DMS 273 (cell line): ENCODE measurements at regions not wholly inside any gene's neighbourhood (a gene's known extent, or its start where the extent isn't known, plus 50 kb on each side); places are given as distances from the start of the nearest gene placed in this dataset.
"Not testable (repeated sequence)": the region's sequence is repeated elsewhere in the genome, so short reads cannot be mapped to it uniquely, and the experiment has no call there.

Experiments
- DNase-seq: peaks from one replicate; lab custom pipeline; 2025; ENCODE audit not compliant: unreplicated experiment; lab: John Stamatoyannopoulos, UW

DNA sequence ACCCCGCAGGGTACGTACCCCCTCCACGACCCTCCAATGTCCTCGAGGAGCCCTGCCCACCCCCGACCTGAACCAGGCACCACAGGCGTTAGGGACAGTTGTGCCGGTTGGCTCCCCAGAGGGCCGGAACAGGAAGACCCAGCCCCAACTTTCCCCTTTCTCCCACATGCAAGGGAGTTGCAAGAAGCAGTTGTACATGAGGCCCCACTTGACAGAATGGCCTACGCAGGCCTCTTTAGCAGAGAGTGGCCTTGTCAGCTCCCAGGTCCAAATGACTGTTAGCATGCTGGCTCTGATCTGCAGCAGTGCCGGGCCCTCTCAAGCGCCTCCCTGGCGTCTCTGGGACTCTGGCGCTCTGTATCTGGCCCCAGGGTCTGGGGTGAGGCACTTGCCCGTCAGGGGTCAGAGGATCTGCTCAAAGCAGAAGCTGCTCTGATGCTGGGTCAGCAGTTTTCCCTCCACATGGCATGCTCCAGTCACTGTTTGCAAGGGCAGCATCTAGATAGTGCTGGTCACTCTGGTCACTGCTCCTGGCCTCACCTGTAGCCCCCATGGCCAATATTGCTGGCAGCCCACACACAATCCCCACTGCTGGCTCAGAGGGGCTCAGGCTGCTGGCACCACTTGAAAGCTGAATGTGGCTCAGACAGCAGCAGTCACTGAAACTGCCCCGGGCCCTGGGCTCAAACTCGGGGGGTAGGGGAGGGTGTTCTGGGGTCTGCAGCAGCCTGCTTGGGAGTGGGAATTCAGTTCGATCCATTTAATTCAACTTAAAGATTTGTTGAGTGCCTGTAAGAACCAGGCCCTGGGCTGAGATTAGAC, 254.5 kb downstream of the FAM43A start:
- no peak for DNase-seq

- no peak for DNase-seq
Measured at GRCh38 chr3:194941360-194941955, 255.8 kb downstream of the FAM43A start.

DNA sequence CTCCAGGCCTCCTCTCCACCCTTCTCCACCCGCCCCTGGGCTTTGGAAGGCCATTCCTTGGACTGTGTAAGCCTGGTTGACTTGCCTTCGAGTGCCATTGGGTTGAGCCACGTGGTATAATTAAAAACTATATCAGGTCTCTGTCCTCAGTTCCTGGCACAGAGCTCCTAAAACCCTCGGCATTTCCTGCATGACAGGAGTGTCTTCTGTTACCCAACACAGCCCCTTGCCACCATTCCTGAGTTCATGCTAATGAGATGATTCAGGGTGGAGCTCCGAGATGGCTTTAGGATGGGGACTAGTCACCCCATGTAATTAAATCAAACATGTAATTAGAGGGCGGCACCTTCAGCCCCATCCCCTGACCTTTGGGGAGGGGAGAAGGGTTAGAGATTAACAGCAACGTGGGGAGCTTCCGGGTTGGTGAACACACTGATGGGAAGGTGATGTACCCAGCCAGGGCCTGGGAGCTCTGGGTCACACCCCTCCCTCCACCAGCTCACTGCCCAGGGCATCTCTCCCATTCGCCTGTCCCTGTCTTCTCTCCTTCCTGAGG, 256.4 kb downstream of the FAM43A start:
- DNase-seq = no peak

GRCh38 chr3:194944526-194944925, 258.8 kb downstream of the FAM43A start:
- DNase-seq = no peak

DNA sequence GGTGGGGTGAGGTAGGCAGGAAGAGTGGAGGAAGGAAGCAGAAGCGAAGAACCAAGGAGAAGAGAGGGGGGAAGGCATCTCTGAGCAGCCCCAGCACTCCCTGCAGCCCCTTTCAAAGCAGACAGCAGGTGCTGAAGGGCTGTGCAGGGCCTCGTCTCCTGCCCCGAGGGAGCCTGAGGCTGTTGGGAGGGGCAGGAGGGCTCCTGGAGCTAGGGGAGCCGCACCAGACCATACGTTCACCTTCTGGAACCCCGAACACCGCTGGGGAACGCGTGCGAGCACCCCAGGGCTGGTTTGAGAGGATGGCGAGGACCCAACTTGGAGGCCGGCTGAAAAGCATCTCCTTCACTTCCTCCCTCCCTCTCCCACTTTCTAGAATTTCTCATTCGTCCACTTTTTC, 259.8 kb downstream of the FAM43A start:
- no peak for DNase-seq

DNA sequence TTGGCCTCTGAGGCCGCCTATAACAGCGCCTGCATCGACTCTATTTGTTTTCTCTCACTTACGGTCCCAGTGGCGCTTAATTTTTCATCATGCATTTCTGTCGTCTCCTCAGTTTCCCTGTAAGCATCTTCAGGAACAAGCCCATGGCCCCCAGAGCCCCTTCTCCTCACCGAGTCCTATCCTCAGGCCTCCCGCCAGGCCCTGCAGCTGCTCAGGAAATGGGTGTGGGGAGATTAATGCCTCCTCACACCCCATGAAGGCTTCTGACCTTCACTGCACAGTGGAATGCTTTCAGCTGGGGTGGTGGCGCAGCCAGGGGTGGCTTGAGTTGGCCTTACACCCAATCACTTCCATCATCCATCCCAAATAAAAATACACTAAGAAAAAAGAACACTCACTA, 260.4 kb downstream of the FAM43A start:
- DNase-seq = no peak

DNA sequence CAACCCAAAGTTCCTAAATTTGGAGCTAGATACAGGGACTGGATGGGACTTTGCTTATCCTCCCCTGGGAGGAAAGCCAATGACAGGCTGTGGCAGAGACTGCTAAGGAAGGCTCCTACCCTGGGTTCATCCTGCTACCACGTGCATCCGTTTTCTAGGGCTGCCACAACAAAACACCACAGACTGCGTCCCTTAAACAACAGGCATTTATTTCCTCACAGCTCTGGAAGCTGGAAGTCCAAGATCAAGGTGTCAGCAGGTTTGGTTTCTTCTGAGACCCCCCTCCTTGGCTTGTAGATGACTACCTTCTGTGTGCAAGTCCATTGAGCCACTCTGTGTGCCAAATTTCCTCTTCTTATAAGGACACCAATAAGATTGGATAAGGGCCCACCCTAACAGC, 263.9 kb downstream of the FAM43A start:
- no peak for DNase-seq

DNA sequence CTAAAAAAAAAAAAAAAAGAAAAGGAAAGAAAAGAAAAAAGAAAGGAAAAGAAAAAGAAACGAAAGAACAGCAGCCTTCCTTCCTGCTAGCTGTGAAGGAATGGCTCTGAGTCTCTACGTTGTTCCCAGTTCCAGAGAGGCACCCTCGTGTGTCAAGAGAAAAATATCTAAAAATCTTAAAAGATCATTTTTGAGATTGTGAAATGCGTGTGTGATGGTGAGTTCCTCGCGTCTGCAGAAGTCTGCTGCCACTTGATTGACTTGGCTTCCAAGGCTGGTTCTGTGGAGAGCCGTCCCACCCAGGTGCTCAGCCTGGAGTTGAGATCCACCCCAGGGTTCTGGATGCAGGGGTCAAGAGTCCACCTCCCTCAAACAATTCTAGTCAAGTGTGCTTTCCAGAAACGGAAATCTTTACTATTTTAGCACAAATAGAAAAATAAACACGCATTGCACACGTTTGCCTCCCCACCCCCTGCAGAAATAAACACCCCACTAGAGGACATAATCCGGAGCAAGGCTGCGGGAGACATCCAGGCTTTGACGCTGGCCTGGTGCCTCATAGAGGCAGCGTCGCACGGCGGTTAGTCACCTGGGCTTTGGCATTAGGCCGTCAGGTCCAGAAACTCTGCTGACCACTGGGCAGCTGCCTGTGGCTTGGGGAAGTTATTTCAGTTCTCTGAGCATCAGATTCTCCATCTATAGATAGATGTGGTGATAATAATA, 265.4 kb downstream of the FAM43A start:
- no peak for DNase-seq

- DNase-seq = not testable (repeated sequence)
Measured at GRCh38 chr3:194951629-194951920, 265.9 kb downstream of the FAM43A start.

DNA sequence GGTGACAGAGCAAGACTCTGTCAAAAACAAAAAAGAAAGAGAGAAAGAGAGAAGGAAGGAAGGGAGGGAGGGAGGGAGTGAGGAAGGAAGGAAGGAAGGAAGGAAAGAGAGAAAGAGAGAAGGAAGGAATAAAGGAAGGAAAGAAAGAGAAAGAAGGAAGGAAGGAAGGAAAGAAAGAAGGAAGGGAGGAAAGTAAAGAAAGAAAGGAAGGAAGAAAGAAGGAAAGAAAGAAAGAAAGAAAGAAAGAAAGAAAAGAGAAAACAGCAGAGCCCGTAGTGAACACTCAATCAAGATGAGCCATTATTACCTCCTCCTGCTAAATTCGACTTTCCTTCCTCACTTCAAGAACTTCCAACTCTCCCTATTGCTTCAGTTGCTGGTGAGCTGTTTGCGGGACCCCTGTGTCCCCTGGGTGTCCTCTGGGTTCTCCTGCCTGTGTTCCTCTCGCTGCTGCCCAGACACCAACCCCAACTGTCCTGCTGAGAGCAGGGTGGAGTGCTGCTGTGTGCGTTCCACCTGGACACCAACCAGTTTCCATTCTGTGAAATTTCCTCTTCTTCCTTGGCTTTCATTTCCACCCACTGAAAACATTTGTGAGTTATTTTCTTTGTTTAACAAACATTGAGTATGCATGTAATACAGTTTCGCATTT, 266.4 kb downstream of the FAM43A start:
- no peak for DNase-seq

GRCh38 chr3:194952841-194953241, 267.2 kb downstream of the FAM43A start:
- no peak for DNase-seq

DNA sequence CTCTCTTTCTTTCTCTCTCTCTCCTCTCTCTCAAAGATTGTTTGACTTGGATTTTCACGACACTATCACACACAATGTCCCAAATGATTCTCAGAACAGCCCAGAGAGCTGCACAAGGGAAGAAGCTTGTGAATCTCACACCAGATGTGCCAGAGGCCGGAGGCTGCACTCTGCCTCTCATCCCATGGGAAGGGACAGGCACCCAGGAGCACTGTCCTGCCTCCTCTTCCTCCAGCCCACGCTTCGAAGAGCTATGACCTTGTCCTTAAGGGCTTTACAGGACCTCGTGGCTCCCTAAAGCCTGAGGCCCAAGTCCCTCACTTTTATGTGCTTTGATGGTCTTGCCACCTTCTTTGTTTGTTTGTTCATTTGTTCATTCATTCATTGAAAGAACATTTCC, 267.6 kb downstream of the FAM43A start:
- no peak for DNase-seq

DNA sequence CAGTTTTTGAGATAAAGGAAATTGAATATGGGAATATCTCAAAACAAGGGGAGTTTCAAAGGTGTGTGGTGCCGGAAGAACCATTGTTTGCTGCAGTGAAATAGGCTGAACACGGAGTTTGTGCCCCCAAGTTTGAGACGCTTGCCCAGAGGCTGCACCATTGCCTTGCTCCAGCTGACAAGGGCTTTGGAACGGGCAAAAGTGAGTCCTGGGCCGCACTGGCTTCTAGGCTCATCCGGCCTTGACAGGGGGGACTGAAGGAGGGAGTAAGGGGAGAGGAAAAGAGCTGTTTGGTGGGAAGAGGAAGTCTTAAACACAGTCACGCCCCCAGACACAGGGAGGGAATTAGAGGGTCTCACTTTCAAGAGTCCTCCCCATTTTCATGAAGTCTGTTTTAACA, 269.9 kb downstream of the FAM43A start:
- no peak for DNase-seq

GRCh38 chr3:194955979-194956696, 270.5 kb downstream of the FAM43A start:
- no peak for DNase-seq

GRCh38 chr3:194956697-194957396, 271.2 kb downstream of the FAM43A start:
- no peak for DNase-seq

- no peak for DNase-seq
Measured at GRCh38 chr3:194957743-194958240, 272.1 kb downstream of the FAM43A start.

DNA sequence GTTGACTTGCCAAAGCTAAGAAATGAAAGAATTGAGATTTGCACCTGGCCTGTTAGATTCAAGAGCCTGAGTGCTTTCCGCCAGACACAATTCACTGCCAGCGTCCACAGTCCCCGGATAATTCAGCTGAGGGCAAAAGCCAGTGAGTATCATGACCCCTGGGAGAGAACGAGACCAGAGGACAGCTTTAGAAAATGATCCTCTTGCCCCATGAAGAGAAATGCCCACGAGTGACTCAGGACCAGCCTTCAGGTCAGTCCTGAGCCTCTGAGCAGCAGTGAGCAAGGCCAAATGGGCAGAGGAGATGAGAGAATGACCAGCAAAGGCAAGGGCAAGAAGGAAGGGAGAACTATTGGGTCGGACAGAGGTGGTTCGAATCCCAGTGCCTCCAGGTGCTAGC, 273.5 kb downstream of the FAM43A start:
- DNase-seq = no peak

- DNase-seq = not testable (repeated sequence)
Measured at GRCh38 chr3:194959666-194960065, 274.0 kb downstream of the FAM43A start.

GRCh38 chr3:194960446-194961032, 274.9 kb downstream of the FAM43A start:
- no peak for DNase-seq

- DNase-seq = no peak
Measured at GRCh38 chr3:194961149-194961548, 275.5 kb downstream of the FAM43A start.
